ENCODE measurements at regions not wholly inside any gene's neighbourhood (a gene's known extent, or its start where the extent isn't known, plus 50 kb on each side); places are given as distances from the start of the nearest gene placed in this dataset.

GRCh38 chr2:4454907-4455306 is 751.5 kb downstream of the DCDC2C start:
- DNase-seq (ENCODE audit: low read depth): no peak
- H3K4me3 ChIP-seq (ENCODE audit: low read depth, low read length): no peak overlapping the region
- TF ChIP-seq, protein P1, sequence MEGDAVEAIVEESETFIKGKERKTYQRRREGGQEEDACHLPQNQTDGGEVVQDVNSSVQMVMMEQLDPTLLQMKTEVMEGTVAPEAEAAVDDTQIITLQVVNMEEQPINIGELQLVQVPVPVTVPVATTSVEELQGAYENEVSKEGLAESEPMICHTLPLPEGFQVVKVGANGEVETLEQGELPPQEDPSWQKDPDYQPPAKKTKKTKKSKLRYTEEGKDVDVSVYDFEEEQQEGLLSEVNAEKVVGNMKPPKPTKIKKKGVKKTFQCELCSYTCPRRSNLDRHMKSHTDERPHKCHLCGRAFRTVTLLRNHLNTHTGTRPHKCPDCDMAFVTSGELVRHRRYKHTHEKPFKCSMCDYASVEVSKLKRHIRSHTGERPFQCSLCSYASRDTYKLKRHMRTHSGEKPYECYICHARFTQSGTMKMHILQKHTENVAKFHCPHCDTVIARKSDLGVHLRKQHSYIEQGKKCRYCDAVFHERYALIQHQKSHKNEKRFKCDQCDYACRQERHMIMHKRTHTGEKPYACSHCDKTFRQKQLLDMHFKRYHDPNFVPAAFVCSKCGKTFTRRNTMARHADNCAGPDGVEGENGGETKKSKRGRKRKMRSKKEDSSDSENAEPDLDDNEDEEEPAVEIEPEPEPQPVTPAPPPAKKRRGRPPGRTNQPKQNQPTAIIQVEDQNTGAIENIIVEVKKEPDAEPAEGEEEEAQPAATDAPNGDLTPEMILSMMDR (conservative IDR thresholded peaks at IDR 0.05; ENCODE audit: low read depth, low read length): no peak

- TF ChIP-seq, protein P1 (conservative IDR thresholded peaks at IDR 0.05; ENCODE audit: low read depth, low read length): no peak
Observed at GRCh38 chr2:4455486-4456155, 752.2 kb downstream of the DCDC2C start.

GRCh38 chr2:4464634-4465266 is 761.4 kb downstream of the DCDC2C start:
- TF ChIP-seq, protein P1 (conservative IDR thresholded peaks at IDR 0.05; ENCODE audit: low read depth, low read length): no peak
- no peak overlapping the region for H3K4me3 ChIP-seq (ENCODE audit: low read depth, low read length)

More at GRCh38 chr2:4455486-4456155, 752.2 kb downstream of the DCDC2C start:
- no peak overlapping the region for H3K4me3 ChIP-seq (ENCODE audit: low read depth, low read length)
- DNase-seq (ENCODE audit: low read depth): no peak

GRCh38 chr2:4465671-4466070 is 762.3 kb downstream of the DCDC2C start:
- no peak for DNase-seq (ENCODE audit: low read depth)
- TF ChIP-seq, protein P1 (conservative IDR thresholded peaks at IDR 0.05; ENCODE audit: low read depth, low read length): no peak
- no peak overlapping the region for H3K4me3 ChIP-seq (ENCODE audit: low read depth, low read length)

More at GRCh38 chr2:4464634-4465266, 761.4 kb downstream of the DCDC2C start:
- no peak for DNase-seq (ENCODE audit: low read depth)

GRCh38 chr2:4475618-4476017 is 772.2 kb downstream of the DCDC2C start:
- no peak for DNase-seq (ENCODE audit: low read depth)
- H3K4me3 ChIP-seq (ENCODE audit: low read depth, low read length): no peak overlapping the region
- TF ChIP-seq, protein P1 (conservative IDR thresholded peaks at IDR 0.05; ENCODE audit: low read depth, low read length): no peak

- no peak overlapping the region for H3K4me3 ChIP-seq (ENCODE audit: low read depth, low read length)
- TF ChIP-seq, protein P1 (conservative IDR thresholded peaks at IDR 0.05; ENCODE audit: low read depth, low read length): no peak
Observed at GRCh38 chr2:4483050-4483449, 779.7 kb downstream of the DCDC2C start.

DNA sequence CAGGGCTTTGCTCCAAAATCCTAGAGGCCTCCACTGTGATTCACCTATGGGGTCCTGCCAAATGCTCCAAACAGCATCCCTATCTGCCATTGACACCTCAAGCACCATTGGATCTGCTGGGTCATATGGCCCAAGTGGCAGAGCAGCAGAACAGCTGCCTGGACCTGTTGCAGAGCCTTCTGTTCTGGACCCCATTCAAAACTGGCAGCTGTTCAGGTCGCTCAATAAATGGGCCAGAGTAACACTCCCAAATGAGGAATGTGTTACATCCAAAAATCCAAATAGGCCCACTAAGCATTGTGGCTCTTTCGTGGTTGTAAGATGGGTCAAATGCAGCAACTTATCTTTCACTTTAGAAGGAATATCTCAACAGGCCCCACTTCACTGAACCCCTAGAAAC is 783.6 kb downstream of the DCDC2C start:
- no peak for DNase-seq (ENCODE audit: low read depth)
- H3K4me3 ChIP-seq (ENCODE audit: low read depth, low read length): no peak overlapping the region
- TF ChIP-seq, protein P1 (conservative IDR thresholded peaks at IDR 0.05; ENCODE audit: low read depth, low read length): no peak

More at GRCh38 chr2:4483050-4483449, 779.7 kb downstream of the DCDC2C start:
- no peak for DNase-seq (ENCODE audit: low read depth)

Measured in choroid plexus epithelial cell (primary cell).